NCI-H1417 (cell line): ENCODE measurements at regions not wholly inside any gene's neighbourhood (a gene's known extent, or its start where the extent isn't known, plus 50 kb on each side); places are given as distances from the start of the nearest gene placed in this dataset.

Source experiments
- DNase-seq, 3 experiments: peaks; one replicate each; lab custom pipeline; 2025; lab: John Stamatoyannopoulos, UW

- no peak for DNase-seq
Measured at GRCh38 chrX:109928596-109929335, 74.1 kb upstream of the TMEM164 start.

DNA sequence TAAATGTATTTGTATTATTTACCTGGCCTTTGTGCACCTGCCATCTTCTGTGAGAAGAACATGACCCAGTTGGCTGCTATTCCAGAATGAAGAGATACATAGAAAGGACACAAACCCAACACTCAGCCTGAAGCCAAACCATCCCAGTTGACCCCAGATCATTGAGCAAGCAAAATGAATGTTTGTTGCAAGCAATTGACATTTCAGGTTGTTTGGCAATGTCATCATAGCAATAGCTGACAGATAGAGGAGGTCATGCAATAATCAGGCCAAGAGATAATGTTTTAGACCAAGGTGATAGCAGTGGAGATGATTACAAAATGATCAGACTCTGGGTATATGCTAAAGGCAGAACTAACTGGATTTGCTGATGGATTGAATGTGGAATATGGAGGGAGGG, 71.2 kb upstream of the TMEM164 start:
- no peak for DNase-seq

- no peak for DNase-seq
Measured at GRCh38 chrX:109934434-109934833, 68.5 kb upstream of the TMEM164 start.

DNA sequence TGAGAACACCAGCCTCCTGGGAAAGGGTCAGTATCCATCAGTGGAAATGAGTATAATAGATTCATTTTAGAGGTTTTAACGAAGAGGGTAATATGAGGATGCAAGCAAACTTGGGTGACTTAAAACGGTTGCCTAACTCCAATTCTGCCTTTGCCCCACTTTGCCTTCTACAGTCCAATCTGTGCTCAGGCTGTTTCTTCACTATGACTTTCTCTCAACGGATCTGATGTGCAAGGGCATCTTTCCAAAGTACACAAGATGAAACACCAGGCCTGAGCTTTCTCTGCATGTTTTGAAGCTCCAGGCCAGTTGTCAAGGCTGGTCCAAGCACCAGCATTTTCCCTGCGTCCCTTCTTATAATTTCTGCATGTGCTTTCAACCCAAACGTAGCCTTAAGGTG, 68.0 kb upstream of the TMEM164 start:
- DNase-seq: no peak

DNA sequence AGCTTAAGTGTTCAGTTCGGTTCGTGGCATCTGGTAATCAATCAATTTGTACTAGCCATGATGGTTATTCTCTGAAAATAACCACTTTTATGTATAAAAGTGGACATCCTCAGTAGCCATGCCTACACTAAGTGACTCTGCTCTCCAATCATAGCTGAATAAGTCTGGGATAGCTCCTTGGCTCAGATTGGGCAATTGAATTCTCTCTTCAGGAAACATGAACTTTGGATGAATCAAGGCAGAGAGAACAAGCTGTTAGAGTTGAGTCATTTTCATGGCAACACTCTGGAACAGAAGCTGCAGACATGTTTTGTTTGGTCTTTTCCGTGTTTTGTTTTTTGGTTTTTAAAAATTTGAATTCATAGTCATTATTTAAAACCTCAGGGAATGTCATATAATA, 66.8 kb upstream of the TMEM164 start:
- DNase-seq: no peak

DNA sequence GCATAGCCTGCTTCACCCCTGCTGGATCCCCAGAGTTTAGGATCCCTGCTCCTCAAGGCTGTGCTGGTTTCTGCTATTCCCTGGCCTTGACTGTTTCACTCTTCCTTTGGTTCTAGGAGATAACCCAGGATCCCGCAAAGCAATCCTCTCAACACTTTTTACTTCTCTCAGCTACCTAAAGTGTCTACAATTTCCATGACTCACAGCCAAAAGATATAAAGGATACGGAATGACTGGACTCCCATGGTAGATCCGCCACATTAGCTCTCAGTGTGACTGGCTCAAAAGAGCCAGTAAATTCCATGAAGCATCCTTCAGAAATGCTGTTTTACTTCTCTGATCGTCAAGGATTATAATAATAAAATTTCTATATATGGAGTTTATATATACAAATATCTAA, 66.3 kb upstream of the TMEM164 start:
- DNase-seq: no peak

DNA sequence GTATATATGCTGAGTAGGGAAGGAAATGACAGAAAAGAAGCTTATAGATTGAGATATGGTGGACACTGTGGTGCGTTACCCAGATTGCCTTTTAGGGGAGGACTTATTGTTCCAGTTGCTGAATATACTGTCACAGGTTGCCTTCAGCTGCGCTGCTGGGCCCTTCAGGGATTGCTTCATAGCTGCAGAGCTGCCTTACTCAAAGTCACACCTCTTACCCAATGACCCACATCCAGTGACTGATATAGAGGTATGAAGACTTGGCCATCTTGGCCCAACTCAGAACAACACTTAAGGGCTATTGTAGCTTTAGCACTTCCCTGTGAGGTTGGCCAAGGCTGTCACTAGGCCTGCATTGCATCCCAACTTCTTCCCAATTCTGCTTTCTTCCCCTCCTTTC, 63.4 kb upstream of the TMEM164 start:
- DNase-seq: no peak

GRCh38 chrX:109940411-109940810, 62.5 kb upstream of the TMEM164 start:
- no peak for DNase-seq

GRCh38 chrX:109943092-109943739, 59.7 kb upstream of the TMEM164 start:
- peak in 1 of 3 experiments; percentile 22 for DNase-seq

- no peak for DNase-seq
Measured at GRCh38 chrX:109943740-109944092, 59.2 kb upstream of the TMEM164 start.

DNA sequence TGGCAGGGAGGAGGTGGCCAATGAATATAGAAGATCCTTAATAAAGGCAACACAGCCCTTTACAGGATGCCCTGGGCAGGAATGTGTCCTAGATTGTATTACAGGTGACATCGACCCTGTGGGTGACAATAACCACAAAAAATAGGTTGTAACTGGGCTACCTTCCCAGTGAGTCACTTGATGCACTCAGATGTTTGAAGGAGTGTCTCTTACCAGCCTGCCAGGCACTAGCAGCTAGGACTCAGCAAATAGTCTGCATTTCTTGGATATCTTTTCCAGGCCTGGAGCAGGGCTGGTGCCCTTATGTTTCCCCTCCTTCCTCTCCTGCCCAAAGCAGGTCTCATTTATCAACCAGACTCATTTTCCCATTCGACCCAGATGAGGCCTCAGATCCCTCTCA, 50.9 kb upstream of the TMEM164 start:
- DNase-seq: no peak

- no peak for DNase-seq
Measured at GRCh38 chrX:109952985-109953905, 49.7 kb upstream of the TMEM164 start.
